Left cardiac atrium (tissue), 4 donors: ENCODE measurements at regions not wholly inside any gene's neighbourhood (a gene's known extent, or its start where the extent isn't known, plus 50 kb on each side); places are given as distances from the start of the nearest gene placed in this dataset.
"Not testable (repeated sequence)": the region's sequence is repeated elsewhere in the genome, so short reads cannot be mapped to it uniquely, and the experiment has no call there.

Source experiments
- ATAC-seq, 2 donors: fragments of 200-7000 bp; cut with Tn5 transposase; one replicate each; pipeline ENCODE4 v1.9.1; 2020; ENCODE audit warnings: mild to moderate bottlenecking in 2 of 2, moderate library complexity in 2 of 2
- DNase-seq: peaks from one replicate; pipeline ENCODE4 v3.0.0-alpha.2; 2020
- intact Hi-C, 2 donors: fragments of 100-400 bp; cut with DNase I; formaldehyde crosslinking; loops; one replicate each; pipeline versions ENCODE4 v1.14.1 to v1.15.1; 2022 to 2023
- donor health status: DM: no; HTN: yes; CAD: no.
- donor health status: DM: no; HTN: yes; CAD: no; lungs with severe emphysema.
- donor health status: DM: yes; HTN: yes; CAD: no.
- donor health status: Dilated cardiomyopathy.

- DNase-seq (no peak), ATAC-seq (no peak)
- intact Hi-C loops = no loop called here
Measured at GRCh38 chr6:152811785-152812184, 61.2 kb downstream of the VIP start.

- DNase-seq (no peak), ATAC-seq (no peak)
- intact Hi-C loops = no loop called here
Measured at GRCh38 chr6:152815230-152815872, 64.8 kb downstream of the VIP start.

GRCh38 chr6:152816055-152816454 lies 65.5 kb downstream of the VIP start:
- intact Hi-C loops = no loop called here
- no peak for ATAC-seq
- no peak for DNase-seq

- no peak for DNase-seq
- intact Hi-C loops = no loop called here
- ATAC-seq = no peak
Measured at GRCh38 chr6:152821525-152821924, 70.9 kb downstream of the VIP start.

GRCh38 chr6:152824666-152825065 lies 74.1 kb downstream of the VIP start:
- intact Hi-C loops = no loop called here
- no peak for DNase-seq
- no peak for ATAC-seq

GRCh38 chr6:152828431-152828830 lies 77.8 kb downstream of the VIP start:
- intact Hi-C loops = no loop called here
- no peak for DNase-seq
- ATAC-seq = no peak

- intact Hi-C loops, DNase-seq, ATAC-seq: not testable (repeated sequence)
Measured at GRCh38 chr6:152834366-152834765, 83.8 kb downstream of the VIP start.

GRCh38 chr6:152836523-152836922 lies 85.9 kb downstream of the VIP start:
- DNase-seq (no peak), ATAC-seq (no peak)
- intact Hi-C loops = no loop called here

- DNase-seq (no peak), ATAC-seq (no peak)
- intact Hi-C loops = no loop called here
Measured at GRCh38 chr6:152845421-152845820, 94.8 kb downstream of the VIP start.

- ATAC-seq (no peak), DNase-seq (no peak)
- intact Hi-C loops = no loop called here
Measured at GRCh38 chr6:152846825-152847224, 96.2 kb downstream of the VIP start.

- DNase-seq (no peak), ATAC-seq (no peak)
- intact Hi-C loops = no loop called here
Measured at GRCh38 chr6:152848919-152849318, 98.3 kb downstream of the VIP start.

GRCh38 chr6:152854086-152854795 lies 103.6 kb downstream of the VIP start:
- no peak for DNase-seq
- intact Hi-C loops = no loop called here
- no peak for ATAC-seq

- intact Hi-C loops = no loop called here
- ATAC-seq = no peak
- no peak for DNase-seq
Measured at GRCh38 chr6:152858141-152858540, 107.5 kb downstream of the VIP start.

- intact Hi-C loops = no loop called here
- ATAC-seq (no peak), DNase-seq (no peak)
Measured at GRCh38 chr6:152859225-152859624, 108.6 kb downstream of the VIP start.

- intact Hi-C loops = loop anchor here (2.0 to 10.0 kb wide), 4 partner anchors 85 to 161 kb away; no protein-coding TSS in a partner anchor
- DNase-seq (peak; percentile 69), ATAC-seq (peak; percentile 82 to 83)
Measured at GRCh38 chr6:152863618-152864326, 113.2 kb downstream of the VIP start.

GRCh38 chr6:152874267-152874666 lies 108.6 kb downstream of the FBXO5 start:
- no peak for DNase-seq
- intact Hi-C loops = no loop called here
- ATAC-seq = no peak

GRCh38 chr6:152874846-152875568 lies 107.8 kb downstream of the FBXO5 start:
- ATAC-seq = no peak
- no peak for DNase-seq
- intact Hi-C loops = no loop called here

GRCh38 chr6:152879681-152880080 lies 103.2 kb downstream of the FBXO5 start:
- ATAC-seq (no peak), DNase-seq (no peak)
- intact Hi-C loops = no loop called here

- intact Hi-C loops = no loop called here
- DNase-seq = no peak
Measured at GRCh38 chr6:152893187-152893586, 89.7 kb downstream of the FBXO5 start.

GRCh38 chr6:152896923-152897322 lies 85.9 kb downstream of the FBXO5 start:
- intact Hi-C loops = no loop called here
- DNase-seq (no peak), ATAC-seq (no peak)

More at GRCh38 chr6:152893187-152893586, 89.7 kb downstream of the FBXO5 start:
- no peak for ATAC-seq
